Fibroblast of villous mesenchyme (primary cell): ENCODE measurements at regions not wholly inside any gene's neighbourhood (a gene's known extent, or its start where the extent isn't known, plus 50 kb on each side); places are given as distances from the start of the nearest gene placed in this dataset.

Experiments
- DNase-seq: peaks from one replicate; pipeline ENCODE4 v3.0.0-alpha.2; 2010; ENCODE audit warnings: low read depth
- H3K4me3 ChIP-seq: 2 replicates; pipeline ENCODE4 v1.5.1; 2011; ENCODE audit warnings: low read depth, mild to moderate bottlenecking, low read length
- CTCF ChIP-seq: IDR thresholded peaks from 2 replicates; pipeline ENCODE4 v1.5.1; 2012; ENCODE audit warnings: low read depth, mild to moderate bottlenecking, low read length; ENCODE audit not compliant: insufficient read depth

GRCh38 chr10:129174232-129175014 is 292.6 kb upstream of the MGMT start:
- no peak for DNase-seq
- no peak overlapping the region for H3K4me3 ChIP-seq
- TF ChIP-seq CTCF = no peak

- no peak for DNase-seq
- TF ChIP-seq CTCF = no peak
- H3K4me3 ChIP-seq = no peak overlapping the region
Measured at GRCh38 chr10:129179245-129179971, 287.6 kb upstream of the MGMT start.

DNA sequence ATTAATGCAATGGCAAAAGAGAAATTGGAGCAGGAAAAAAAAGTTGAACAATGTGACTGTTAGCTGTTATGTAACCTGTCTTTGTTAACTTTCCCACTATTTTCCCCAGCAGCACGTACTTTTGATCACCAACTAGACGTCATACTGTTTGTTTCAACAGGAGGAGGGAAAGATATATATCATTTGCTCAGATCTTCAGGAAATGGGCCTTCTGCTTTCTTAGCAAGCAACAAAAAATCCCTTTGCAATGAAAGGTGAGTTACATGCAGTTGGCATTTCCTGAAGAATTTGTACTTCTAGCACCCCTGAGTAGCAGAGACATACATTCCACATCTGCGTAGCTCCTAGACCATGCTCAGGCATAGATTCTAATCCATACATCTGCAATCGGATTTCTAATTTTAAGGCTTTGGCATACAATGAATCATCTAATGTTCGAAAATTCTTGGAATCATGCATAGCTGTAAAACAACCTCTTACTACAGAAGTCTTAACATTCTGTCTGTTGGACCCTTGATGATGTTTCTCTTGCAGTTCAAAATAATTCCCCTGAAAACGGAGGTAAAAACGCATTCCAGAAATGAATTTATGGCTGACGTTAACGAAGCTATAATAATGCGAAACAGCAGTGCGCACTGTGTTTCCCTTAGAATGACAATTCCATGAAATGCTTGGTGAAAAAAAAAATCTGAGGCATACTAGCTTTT is 286.9 kb upstream of the MGMT start:
- DNase-seq = no peak
- TF ChIP-seq CTCF = no peak
- no peak overlapping the region for H3K4me3 ChIP-seq

DNA sequence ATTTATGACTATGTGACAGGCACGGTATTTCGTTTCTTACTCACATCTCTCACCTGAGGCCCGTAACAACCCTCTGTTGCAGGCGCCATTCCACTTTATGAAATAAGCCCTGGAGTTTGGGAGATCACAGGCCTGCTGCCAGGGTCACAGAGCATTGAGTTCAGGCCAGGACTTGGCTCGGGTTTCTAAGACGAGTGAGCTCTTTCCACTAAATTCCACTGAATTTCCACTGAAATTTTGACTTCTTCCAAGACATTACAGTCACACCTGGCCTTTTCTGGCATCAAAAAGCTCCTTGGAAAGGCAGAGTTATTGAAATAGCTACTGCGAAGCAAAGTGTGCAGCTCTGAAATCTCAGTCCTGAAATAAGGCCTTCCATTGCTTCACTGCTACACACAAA is 282.8 kb upstream of the MGMT start:
- H3K4me3 ChIP-seq = no peak overlapping the region
- no peak for DNase-seq
- no peak for TF ChIP-seq CTCF

DNA sequence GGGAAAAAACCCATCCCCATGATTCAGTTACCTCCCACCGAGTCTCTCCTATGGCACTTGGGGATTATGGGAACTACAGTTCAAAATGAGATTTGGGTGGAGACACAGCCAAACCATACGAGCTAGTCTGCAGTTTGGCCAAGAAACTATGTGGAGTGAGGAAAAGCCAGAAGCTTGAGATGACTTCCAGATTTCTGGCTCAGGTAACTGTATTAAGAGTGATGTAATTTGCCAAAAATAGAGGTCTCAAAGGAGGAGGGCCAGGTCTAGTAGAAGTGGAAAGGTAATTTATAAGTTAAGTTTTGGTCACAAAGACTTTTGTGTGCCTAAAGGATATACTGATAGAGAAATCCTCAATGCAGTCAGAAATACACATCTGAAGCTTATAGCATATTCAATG is 279.7 kb upstream of the MGMT start:
- TF ChIP-seq CTCF = no peak
- DNase-seq = no peak
- no peak overlapping the region for H3K4me3 ChIP-seq

DNA sequence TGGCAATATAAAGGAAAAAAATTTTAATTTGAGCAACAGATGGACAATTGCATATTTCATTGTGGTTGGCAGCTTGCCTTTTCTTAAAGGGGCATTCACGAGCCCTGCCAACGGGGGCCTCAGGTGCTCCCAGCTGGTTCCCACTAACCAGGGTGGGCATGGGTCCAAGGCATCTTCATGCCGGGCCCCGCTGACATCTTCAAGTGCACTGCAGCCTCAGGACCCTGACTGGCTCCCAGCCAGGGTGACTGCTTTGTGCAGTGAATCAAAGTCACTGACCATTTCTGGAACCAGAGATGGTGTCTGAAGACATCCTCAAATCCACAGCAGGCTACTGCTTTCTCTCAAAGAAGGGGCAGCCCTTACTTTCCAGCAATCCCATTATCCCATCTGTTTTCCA is 275.2 kb upstream of the MGMT start:
- no peak overlapping the region for H3K4me3 ChIP-seq
- DNase-seq = no peak
- no peak for TF ChIP-seq CTCF
